Ammon's horn (tissue), 1 donor: ENCODE measurements at regions not wholly inside any gene's neighbourhood (a gene's known extent, or its start where the extent isn't known, plus 50 kb on each side); places are given as distances from the start of the nearest gene placed in this dataset.
A peak's percentile ranks its signal among the peaks of the same experiment; 100 is the strongest.

ENCODE experiments used
- DNase-seq: peaks from one replicate; pipeline ENCODE4 v3.0.0-alpha.2; 2016; ENCODE audit warnings: low spot score

- DNase-seq: no peak
Observed at GRCh38 chr4:180500154-180500553, 1743.0 kb upstream of the TENM3 start.

GRCh38 chr4:180512801-180513475, 1730.3 kb upstream of the TENM3 start:
- no peak for DNase-seq

GRCh38 chr4:180518906-180519305, 1724.3 kb upstream of the TENM3 start:
- no peak for DNase-seq

GRCh38 chr4:180521181-180521580, 1722.0 kb upstream of the TENM3 start:
- no peak for DNase-seq

- DNase-seq: no peak
Observed at GRCh38 chr4:180525523-180526077, 1717.6 kb upstream of the TENM3 start.

GRCh38 chr4:180528003-180528402, 1715.2 kb upstream of the TENM3 start:
- no peak for DNase-seq

GRCh38 chr4:180530787-180531186, 1712.4 kb upstream of the TENM3 start:
- no peak for DNase-seq

- DNase-seq: no peak
Observed at GRCh38 chr4:180532691-180533090, 1710.5 kb upstream of the TENM3 start.

GRCh38 chr4:180538384-180539057, 1704.7 kb upstream of the TENM3 start:
- DNase-seq: no peak

GRCh38 chr4:180539284-180539683, 1703.9 kb upstream of the TENM3 start:
- DNase-seq: no peak

GRCh38 chr4:180541678-180542077, 1701.5 kb upstream of the TENM3 start:
- no peak for DNase-seq

GRCh38 chr4:180542445-180543100, 1700.6 kb upstream of the TENM3 start:
- no peak for DNase-seq

- DNase-seq: no peak
Observed at GRCh38 chr4:180550106-180550505, 1693.1 kb upstream of the TENM3 start.

- no peak for DNase-seq
Observed at GRCh38 chr4:180557348-180557747, 1685.9 kb upstream of the TENM3 start.

GRCh38 chr4:180557950-180558349, 1685.3 kb upstream of the TENM3 start:
- DNase-seq: no peak

- DNase-seq: no peak
Observed at GRCh38 chr4:180558427-180558826, 1684.8 kb upstream of the TENM3 start.

GRCh38 chr4:180560896-180561295, 1682.3 kb upstream of the TENM3 start:
- peak; percentile 8 for DNase-seq

- DNase-seq: no peak
Observed at GRCh38 chr4:180564026-180564425, 1679.2 kb upstream of the TENM3 start.

GRCh38 chr4:180564448-180564847, 1678.8 kb upstream of the TENM3 start:
- DNase-seq: no peak

GRCh38 chr4:180565856-180566431, 1677.3 kb upstream of the TENM3 start:
- DNase-seq: no peak

- DNase-seq: no peak
Observed at GRCh38 chr4:180566492-180566891, 1676.7 kb upstream of the TENM3 start.

GRCh38 chr4:180567080-180567479, 1676.1 kb upstream of the TENM3 start:
- no peak for DNase-seq
